ENCODE measurements at regions not wholly inside any gene's neighbourhood (a gene's known extent, or its start where the extent isn't known, plus 50 kb on each side); places are given as distances from the start of the nearest gene placed in this dataset.

DNA sequence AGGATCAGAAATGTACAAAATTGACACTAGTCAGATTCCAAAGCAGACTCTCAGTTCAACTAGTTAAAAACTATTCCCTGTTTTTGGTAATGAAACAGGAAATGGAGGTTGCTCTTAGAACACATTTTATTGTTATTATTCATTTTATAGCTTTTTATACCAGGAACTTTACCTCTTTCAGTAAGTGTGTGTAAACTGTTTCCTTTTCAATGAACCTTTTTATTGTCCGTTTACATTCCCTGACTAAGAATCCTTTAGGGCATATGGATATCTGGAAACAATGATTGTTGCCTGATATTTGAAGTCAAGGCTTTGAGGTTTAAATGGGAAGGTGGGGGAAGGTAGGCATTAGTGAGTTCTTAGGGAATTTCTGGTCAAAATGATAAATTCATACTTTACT lies 1511.4 kb downstream of the ADGRL3 start:
- DNase-seq (no peak), ATAC-seq (ENCODE audit: low read depth) (no peak)
- Histone ChIP-seq H4K20me1 (ENCODE audit: insufficient read depth, low read length) (no peaks in the 10 kb centered on the region), H3K27ac (ENCODE audit: insufficient read depth, low read length) (no peak overlapping the region), H3K9me3 (ENCODE audit: control insufficient read depth, insufficient read depth, low read length) (no peaks in the 10 kb centered on the region), H2BK120ac (ENCODE audit: low read depth, low read length) (no peak overlapping the region), H2AFZ (replicated peaks; ENCODE audit: low read length, poor library complexity) (no peak overlapping the region), H2BK20ac (ENCODE audit: low read depth, low read length) (no peak overlapping the region), H3K9me1 (ENCODE audit: insufficient read depth, low read length) (no peaks in the 10 kb centered on the region), H3K56ac (ENCODE audit: extremely low read depth, insufficient read depth, low read length) (no peak overlapping the region), H3K23ac (ENCODE audit: low read depth, low read length) (no peak overlapping the region), H3K79me1 (ENCODE audit: low read depth in 1 of 2, low read length in 2 of 2) (no peaks in the 10 kb centered on the region), H3K4me1 (ENCODE audit: control insufficient read depth, insufficient read depth, low read length) (no peaks in the 10 kb centered on the region), H2AK5ac (ENCODE audit: low read depth, low read length) (no peak overlapping the region), H3K14ac (replicated peaks; ENCODE audit: low read depth, low read length) (no peak overlapping the region), H3K9ac (ENCODE audit: low read depth, low read length) (no peak overlapping the region), H4K5ac (ENCODE audit: low read depth, low read length) (no peak overlapping the region), H3K4me3 (ENCODE audit: insufficient read depth, low read depth, low read length) (no peak overlapping the region), H4K8ac (ENCODE audit: low read depth in 2 of 2, low read length in 2 of 2) (no peak overlapping the region), H3K4ac (ENCODE audit: low read depth, low read length) (no peak overlapping the region), H2BK15ac (ENCODE audit: low read depth, low read length) (no peak overlapping the region), H3K36me3 (ENCODE audit: control insufficient read depth, insufficient read depth, low read length) (no peaks in the 10 kb centered on the region), H4K91ac (ENCODE audit: insufficient read depth, low read depth, low read length) (no peak overlapping the region), H3K27me3 (ENCODE audit: control insufficient read depth, insufficient read depth, low read length) (no peaks in the 10 kb centered on the region), H3K4me2 (ENCODE audit: low read depth, low read length) (no peak overlapping the region), H3K18ac (ENCODE audit: low read depth, low read length) (no peak overlapping the region), H2AK9ac (replicated peaks; ENCODE audit: low read depth, low read length, poor library complexity) (no peak overlapping the region), H2BK5ac (ENCODE audit: low read depth, low read length, poor library complexity, severe bottlenecking) (no peak overlapping the region)
- ChIA-PET CTCF (no interaction called here), POLR2A (ENCODE audit: unreplicated experiment) (no interaction called here)
- WGBS, 2 experiments (ENCODE audit: extremely low coverage in 2 of 2, insufficient read length in 1 of 2), result no CpG with 5 or more reads among the region's 1 CpG
- TF ChIP-seq MAZ (IDR thresholded peaks at IDR 0.05; ENCODE audit: borderline replicate concordance, low read depth, low read length) (no peak), NFE2L2 (IDR thresholded peaks at IDR 0.05; ENCODE audit: low read depth, low read length) (no peak), BHLHE40 (IDR thresholded peaks at IDR 0.05; ENCODE audit: low read depth, low read length) (no peak), FOS (IDR thresholded peaks at IDR 0.05; ENCODE audit: low read depth, low read length) (no peak), POLR2A (IDR thresholded peaks at IDR 0.05; ENCODE audit: low read depth, low read length) (no peak), RCOR1 (IDR thresholded peaks at IDR 0.05; ENCODE audit: insufficient replicate concordance, low read length) (no peak), CHD1 (IDR thresholded peaks at IDR 0.05; ENCODE audit: low read depth, low read length) (no peak), MAFK (IDR thresholded peaks at IDR 0.05; ENCODE audit: low read depth, low read length) (no peak), MXI1 (IDR thresholded peaks at IDR 0.05; ENCODE audit: borderline replicate concordance, low read depth, low read length) (no peak), RFX5 (IDR thresholded peaks at IDR 0.05; ENCODE audit: low read depth, low read length) (no peak)
- TF ChIP-seq, protein P1, sequence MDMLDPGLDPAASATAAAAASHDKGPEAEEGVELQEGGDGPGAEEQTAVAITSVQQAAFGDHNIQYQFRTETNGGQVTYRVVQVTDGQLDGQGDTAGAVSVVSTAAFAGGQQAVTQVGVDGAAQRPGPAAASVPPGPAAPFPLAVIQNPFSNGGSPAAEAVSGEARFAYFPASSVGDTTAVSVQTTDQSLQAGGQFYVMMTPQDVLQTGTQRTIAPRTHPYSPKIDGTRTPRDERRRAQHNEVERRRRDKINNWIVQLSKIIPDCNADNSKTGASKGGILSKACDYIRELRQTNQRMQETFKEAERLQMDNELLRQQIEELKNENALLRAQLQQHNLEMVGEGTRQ (IDR thresholded peaks at IDR 0.05; ENCODE audit: low read depth, low read length), result no peak
- TF ChIP-seq, protein P2, sequence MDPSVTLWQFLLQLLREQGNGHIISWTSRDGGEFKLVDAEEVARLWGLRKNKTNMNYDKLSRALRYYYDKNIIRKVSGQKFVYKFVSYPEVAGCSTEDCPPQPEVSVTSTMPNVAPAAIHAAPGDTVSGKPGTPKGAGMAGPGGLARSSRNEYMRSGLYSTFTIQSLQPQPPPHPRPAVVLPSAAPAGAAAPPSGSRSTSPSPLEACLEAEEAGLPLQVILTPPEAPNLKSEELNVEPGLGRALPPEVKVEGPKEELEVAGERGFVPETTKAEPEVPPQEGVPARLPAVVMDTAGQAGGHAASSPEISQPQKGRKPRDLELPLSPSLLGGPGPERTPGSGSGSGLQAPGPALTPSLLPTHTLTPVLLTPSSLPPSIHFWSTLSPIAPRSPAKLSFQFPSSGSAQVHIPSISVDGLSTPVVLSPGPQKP (IDR thresholded peaks at IDR 0.05; ENCODE audit: borderline replicate concordance, low read depth, low read length), result no peak
- in situ Hi-C loops (cut with MboI; ENCODE audit: low sequenced_read_pairs), result no loop called here
- dilution Hi-C loops (cut with HindIII; ENCODE audit: low sequenced_read_pairs, unreplicated experiment), result no loop called here
- intact Hi-C loops (cut with micrococcal nuclease), result no loop called here
- BruUV-seq (replicated peaks), result no TSS peak

Data from IMR-90 (cell line).